Stimulated activated CD4-positive, alpha-beta T cell treated with anti-CD3 and anti-CD28 coated beads, Interleukin-15, amount 100 ng/mL, for 1 hour (primary cell): ENCODE measurements at regions not wholly inside any gene's neighbourhood (a gene's known extent, or its start where the extent isn't known, plus 50 kb on each side); places are given as distances from the start of the nearest gene placed in this dataset.

Source experiments
- DNase-seq, 2 donors: peaks; one replicate each; pipeline ENCODE4 v3.0.0-alpha.2; 2020; ENCODE audit warnings: low read depth in 1 of 2, low spot score in 1 of 2

DNA sequence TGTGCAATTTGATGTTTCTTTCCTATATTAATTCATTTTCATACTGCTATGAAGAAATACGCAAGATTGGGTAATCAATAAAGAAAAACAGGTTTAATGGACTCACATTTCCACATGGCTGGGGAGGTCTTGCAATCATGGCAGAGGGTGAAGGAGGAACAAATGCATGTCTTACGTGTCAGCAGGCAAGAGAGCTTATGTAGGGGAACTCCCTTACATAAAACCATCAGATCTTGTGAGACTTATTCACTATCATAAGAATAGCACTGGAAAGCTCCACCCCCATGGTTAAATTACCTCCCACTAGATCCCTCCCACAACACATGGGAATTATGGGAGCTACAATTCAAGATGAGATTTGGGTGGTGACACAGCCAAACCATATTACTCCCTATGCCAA is 418.9 kb upstream of the MAF start:
- no peak for DNase-seq

DNA sequence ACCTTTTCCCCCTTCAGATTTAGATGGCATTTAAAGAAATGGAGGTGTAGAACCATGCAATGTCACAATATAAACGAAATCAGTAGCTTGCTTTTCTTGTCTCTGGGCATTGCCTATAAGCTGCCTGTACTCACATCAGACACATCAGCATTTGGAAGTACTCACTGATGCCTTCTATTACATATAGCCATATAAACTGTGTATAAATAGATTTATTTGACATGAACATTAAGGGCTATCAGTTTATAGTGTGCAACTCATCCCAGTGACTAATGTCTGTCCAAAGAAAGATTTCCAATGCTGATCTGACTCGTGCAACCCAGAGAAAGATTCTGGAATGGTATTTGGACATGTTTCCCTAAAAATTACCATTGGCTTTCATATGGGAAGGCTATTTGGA is 417.9 kb upstream of the MAF start:
- no peak for DNase-seq

DNA sequence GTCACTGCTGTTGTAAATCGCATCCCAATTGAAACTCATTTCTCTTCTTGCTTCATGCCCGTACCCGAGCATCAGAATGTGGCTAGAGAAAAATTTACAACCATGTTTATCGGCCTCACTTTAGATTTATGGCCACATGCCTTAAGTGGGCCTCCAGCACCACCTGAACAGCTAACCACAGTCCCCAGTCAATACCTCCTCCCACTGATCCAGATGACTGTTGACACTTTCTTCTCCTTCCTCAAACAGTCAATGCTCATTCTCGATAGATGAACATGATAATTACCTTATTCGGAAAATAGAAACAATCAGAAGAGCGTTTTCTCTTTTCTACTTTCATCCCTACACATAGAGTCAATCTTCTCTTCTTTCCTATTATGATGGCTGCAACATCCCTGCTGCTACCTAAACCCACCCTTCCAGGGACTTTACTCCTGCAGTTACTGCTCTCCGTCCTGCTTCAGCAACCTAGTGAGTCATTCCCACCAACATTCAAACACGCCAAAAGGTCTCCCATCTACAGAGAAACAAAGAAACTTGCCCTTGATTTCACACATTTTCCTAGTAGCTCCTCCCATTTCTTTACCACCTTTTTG is 416.3 kb upstream of the MAF start:
- no peak for DNase-seq

DNA sequence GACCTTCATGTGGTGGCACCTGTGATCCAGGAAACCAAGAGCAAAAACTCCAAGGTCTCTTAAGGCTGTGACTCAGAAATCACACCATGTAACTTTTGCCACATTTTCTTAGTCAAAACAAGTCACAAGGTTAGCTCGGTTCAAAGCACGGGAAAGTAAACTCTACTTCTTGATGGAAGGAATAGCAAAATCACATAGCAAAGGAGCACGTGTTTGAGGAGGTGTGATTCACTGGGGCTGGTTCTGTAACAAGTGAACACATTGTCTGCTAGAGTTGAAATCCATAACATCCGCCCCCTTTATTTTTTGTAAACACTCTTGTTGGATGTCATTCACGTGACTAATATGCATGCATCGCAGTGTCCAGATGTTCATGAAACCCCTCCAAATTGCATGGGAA is 415.0 kb upstream of the MAF start:
- DNase-seq: no peak

DNA sequence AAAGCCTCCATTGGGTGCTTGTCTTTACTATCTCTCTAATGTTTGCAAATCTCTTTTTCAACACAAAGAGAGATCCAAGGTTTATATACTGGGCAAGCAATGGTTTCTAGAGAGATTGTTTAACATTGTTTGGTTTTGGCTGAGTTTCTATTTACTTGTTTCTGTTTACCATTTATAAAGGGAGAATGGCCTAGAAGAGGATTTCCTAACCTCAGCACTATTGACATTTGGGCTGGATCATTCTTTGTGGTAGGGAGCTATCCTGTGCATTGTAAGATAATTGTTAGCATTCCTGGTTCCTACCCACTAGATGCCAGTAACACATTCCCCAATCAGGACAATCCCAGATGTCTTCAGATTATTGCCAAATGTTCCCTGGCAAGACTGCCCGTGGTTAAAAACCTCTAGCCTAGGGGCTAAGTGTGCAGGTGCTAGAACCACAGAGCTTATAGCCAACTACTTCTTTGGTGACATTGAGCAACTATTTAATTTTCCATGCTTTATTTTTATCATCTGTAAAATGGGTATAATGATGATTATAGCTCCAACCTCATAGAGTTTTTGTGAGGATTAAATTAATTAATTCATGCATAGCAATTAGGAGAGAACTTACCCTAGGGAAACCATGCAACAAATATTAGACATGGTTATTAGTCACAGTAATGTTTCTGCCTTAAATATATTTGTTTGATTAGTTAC is 413.9 kb upstream of the MAF start:
- no peak for DNase-seq

DNA sequence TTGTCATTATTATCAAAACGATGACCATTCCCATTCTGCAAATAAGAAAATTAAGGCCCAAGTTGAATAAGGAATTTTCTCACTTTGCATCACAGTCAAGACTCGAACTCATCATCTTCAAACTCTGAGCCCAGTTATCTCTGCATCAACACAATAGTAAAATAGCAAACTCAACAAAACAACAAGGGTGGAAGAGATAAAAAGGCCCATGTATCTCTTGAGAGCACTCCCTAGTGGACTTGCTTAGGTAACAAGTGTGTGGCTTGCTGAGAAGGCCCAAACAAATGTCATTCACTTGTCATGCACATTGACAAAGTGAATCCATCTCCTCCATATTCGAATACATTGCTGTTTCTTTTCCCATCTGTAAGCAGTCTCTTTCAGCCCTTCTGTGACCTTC is 412.0 kb upstream of the MAF start:
- DNase-seq: no peak

DNA sequence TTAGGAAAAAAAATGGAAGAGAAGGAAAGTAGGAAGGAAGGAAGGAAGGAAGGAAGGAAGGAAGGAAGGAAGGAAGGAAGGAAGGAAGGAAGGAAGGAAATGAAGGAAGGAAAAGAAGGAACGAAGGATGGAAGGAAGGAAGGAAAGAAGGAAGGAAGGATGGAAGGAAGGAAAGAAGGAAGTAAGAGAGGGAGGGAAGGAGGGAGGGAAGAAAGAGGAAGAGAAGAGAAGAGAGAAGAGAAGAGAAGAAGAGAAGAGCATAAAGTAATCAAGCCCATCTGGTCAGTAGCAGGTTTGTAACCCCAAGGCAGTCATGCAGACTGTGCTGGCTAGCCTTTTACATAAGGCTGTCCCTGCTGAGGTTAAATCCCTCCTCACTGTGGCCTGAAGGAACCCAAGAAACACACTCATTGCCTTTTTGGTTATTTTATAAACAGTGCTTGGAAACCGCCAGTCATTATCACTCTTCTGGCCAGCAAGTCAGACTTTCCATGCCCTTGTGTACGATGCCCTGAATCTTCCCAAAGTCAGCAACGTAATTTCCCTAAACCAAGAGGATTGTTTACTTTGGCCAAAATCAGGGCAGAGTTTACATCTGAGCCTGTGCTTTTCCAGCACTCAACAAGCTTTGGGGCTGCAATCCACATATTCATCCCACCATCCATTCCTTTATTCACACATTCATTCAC is 409.6 kb upstream of the MAF start:
- DNase-seq: no peak

DNA sequence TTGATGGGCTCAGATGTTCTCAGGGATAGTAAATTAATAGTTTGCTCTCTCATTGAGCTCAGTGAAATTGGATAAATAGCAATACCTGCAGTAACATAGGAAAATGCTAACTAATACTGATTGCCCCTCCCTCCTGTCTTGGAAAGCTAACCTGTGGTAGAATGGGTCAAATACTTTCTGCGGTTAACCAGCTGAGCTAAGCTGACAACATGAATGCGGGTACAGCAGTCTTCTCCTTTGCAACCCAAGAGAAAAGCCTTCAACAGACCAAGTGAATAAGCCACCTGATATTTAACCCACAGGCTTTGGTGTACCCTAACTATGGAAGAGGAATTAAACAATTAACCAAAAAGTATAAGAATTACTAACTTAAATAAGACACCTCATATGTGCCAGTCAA is 408.3 kb upstream of the MAF start:
- no peak for DNase-seq

DNA sequence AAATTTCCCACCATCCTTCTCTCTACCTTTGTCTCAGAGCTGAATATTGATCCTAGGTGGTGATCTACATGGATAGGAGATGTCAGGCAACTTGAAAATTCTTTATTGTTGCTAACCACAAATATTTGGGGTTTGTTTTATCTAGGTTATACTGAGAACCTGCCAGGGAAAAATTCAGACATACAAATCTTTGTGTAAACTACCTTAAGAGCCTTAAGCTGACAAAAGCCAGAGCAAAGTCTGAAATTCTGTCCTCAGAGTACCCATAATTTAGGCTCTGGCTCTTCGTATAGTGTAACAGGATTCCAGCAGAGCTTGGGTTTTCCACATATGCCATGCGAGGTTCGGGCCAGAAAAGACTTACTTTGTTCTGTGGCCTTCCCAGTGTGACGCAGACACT is 406.7 kb upstream of the MAF start:
- DNase-seq: no peak

DNA sequence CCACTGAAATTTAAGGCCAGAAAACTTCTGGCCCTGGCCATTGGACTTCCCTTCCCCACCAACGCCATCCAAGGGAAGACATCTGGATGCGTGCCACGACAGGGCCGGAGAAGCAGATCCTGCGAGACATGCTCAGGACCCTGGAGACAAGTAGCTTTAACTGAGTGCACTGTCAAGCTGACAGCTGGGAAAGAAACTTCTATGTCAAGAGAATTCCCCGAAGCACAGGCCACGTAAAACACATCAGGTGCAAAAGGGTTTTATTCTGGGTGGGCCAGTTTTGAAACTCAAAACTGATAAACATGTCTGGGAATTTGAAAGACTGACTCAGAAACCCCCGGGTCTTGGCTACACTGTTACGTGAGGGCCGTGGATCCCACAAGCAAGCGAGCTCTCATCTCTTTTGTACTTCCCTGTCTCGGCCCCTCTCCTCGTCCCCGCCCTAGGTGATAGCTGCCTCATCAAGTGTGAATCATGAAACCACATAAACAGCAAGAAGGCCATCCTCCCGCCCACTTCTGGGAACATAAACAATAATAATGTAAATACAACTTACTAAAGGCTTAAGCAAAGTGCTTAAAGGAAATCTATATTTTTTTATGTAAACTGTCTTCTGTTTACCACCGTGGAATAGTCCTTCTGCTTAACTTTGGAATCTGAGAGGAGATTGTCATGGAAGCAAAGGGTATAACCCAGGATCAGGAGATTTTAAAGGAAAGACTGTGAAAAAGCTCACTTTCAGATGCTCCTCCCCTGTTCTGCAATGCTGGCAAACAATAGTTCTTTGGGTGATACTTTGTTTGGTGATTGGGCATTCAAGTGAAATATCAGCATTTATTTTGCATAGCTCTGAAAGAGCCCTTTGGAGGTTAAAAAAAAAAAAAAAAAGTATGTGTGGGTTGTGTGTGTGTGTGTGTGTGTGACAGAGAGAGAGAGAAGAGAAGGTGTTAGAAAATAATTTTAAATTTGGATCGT is 406.0 kb upstream of the MAF start:
- no peak for DNase-seq

DNA sequence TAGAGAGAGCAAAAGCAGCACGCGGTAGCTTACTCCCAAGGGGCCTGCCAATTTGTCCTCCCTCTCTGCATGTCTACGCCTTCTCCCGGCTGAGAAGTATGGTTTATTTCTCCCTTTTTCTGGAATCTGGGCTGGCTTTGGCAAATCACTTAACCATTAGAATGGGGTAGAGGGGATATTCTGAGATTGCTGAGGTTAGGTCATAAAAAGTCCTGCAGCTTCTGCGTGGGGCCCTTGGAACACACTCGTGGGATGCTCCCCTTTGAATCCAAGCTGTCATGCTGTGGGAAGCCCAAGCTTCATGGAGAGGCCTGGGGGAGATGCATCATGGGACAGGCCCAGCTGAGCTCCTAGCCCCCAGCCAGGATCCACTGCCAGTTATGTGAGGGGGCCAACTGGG is 403.6 kb upstream of the MAF start:
- no peak for DNase-seq

DNA sequence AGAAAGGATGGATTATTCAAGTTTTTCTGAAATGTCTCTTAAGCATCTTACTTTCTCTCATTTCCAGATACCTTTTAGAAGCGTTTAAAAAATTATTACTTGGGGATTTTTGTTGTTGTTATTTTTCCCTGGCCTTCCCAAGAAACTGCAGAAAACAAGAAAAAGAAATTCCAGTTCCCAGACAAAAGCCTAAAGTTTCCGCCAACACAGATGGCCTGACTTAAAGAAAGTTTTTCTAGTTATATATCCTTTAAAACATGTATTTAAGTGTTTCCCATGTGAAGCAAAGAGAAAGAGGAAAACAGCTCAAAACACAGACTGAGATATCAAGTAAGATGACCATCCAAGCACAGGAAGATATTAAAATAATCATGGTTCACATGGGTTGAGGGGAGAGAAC is 401.7 kb upstream of the MAF start:
- DNase-seq: no peak

DNA sequence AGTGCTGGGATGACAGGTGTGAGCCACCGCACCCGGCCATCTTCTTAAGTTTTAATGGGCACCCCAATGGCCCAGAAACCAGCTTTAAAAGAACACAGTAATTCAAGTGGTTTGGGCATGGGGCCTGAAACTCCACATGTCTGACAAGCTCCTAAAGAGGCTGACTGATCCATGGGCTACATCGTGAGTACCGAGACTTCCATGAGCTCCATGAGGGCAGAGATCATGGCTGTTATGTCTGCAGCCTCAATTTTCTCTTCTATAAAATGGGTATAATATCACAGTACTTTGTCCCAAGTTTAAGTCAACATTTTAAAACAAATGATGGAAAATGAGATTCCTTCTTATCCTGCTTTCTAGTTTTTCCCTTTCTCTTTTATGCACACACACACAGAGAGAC is 397.6 kb upstream of the MAF start:
- no peak for DNase-seq

DNA sequence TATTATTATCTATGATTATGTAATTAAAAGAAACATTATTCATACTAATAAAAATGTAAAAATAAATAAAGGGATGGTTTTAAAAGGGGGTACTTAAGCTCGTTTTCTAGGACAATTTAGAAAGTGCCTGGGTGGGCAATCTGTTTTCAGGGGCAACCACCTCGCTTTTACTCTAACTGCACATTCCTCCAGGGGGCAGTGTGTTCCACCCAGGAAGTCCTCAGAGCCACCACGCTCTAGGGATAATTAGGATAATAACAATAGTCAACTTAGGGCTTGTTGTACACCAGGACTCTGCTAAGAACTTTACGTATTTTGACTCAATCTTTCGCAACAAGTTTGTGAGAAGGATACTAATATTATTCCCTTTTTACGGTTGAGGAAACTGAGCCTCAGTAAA is 396.7 kb upstream of the MAF start:
- no peak for DNase-seq

DNA sequence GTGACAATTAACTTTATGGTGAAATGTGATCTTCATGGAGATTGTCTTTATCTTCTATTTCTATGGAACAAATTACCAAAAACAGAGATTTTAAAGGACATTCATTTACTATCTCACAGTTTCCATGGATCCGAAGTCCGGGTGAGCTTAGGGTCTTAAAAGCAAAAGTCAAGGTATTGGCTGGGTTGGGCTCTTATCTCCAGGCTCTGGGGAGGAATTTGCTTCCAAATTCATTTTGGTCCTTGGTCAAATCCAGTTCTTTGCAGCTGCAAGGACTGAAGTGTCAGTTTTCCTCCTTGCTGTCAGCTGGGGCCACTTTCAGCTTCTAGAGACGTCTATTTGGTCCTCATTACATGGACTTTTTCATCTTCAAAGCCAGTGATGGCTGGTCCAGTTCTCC is 395.8 kb upstream of the MAF start:
- DNase-seq: no peak

DNA sequence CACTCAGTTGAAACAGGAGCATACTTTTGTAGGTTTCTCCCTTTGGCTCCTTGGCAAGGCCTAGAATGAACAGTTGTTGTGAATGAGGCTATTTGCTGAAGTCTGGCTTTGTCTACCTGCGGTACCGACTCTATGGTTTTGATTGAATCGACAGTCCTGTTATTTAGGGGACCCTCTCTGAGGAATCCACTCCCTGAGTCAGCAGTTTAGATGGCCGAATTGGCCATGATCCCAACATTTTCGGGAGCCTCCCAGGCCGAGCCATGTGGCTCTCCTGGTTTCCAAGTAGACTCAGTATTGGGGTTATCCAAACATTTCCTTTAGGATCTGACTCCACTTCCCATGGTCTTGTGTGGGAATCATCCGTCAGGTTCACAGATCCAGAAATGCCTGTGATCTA is 394.8 kb upstream of the MAF start:
- no peak for DNase-seq

DNA sequence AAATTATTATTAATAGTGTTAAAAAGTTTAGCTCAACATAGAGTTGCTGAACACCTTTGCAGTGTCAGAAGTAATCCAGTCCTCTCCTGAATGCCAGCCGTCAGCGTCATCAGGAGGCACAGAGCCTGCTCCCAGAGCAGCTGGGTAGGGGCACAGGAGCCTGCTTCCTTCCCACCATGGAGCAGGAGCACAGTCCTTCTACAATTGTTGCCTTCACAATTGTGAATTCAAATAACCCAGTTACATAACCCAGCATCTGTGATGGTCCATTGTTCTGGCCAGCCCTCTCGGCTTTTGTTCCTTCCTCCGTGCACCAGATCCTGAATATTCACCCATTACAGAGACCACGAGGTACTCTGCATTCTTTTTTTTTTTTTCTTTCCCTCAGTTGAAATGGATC is 393.9 kb upstream of the MAF start:
- no peak for DNase-seq

DNA sequence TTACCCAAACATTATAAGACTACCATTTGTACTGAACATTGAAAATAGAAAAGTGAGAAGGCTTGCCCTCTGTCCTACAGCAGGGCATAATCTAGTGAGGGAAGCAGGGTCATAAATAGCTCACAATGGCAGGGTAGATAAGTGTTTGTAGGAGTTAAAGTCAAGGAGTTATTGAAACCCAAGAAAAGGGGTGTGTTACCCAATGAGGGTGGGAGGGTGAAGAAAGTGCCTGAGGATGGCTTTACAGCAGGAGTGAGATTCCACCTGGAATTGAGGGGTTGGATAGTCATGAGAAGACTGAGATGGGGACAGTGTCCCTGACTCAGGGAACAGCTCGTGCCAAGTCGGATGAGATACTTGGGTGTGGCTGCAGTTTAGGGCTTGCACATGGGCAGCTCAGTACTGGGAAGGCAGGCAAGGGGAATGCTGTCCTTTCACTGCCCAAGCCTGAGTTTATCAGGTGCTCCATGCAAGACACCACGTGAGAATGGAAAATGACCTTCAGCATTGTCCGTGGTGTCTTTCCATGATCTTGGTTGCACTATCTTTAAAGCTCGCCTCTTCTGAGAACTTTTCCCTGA is 393.2 kb upstream of the MAF start:
- no peak for DNase-seq

DNA sequence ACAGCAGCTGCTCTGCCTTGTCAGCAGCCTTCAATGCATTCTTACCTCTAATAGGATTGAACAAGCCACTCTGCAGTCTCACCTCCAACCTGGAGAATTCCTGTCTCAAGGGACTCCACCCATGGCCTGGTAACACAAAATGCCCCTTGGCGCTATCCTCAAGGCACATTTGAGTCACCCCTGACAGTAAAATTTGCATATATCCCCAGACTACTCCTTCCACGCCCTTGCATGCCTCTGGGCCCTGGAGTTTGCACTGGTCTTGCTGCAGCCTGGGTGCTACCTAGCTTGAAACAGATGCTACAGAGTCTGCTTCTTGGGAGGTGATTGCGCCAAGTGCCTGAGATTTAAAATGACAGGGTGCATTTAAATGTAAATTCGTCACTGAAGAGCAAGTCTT is 391.4 kb upstream of the MAF start:
- DNase-seq: no peak

DNA sequence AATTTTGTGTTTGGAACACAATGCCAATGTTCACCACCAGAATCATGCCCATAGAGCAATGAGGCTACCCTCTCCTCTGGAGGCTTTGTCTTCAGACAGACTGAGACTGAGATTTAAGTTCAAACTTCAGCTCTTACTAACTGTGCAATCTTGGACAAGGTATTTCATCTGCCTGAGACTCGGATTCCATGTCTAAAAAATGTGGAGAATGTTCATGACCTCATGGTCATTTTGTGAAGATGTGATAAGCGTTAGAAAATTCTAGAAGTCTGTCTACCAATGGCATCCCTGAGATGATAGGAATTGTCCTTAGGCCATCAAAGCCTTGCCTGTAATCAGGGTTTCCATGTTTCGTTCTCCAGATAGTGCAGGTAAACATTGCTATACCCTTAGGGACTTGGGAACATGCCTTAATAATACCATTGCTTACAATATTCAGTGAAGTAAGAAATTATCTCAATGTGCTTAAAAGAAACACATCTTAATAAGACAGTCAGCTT is 388.2 kb upstream of the MAF start:
- no peak for DNase-seq

DNA sequence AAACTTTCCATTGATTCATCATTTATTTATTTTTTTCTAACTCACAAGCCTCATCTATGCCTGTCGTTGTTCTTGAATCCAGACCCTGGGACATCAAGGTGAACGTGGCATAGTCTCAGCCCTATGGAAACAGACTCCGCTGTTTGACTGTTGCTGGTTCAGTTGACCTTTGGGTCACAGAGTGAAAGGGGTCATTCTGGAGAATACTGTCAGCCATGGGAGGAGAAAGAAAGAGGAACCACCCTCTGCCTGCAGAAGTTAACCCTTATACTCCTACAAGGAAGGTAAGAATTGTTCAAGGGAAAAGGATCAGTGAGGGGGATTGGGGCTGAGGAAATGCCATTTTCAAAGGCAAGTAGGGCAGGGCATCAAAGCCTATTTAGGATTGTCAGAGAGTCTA is 387.6 kb upstream of the MAF start:
- no peak for DNase-seq
